HG03045 (cell line): ENCODE measurements at regions not wholly inside any gene's neighbourhood (a gene's known extent, or its start where the extent isn't known, plus 50 kb on each side); places are given as distances from the start of the nearest gene placed in this dataset.
"Not testable (repeated sequence)": the region's sequence is repeated elsewhere in the genome, so short reads cannot be mapped to it uniquely, and the experiment has no call there.

Source experiments
- ATAC-seq: cut with Tn5 transposase; IDR thresholded peaks from one replicate; pipeline ENCODE4 v1.9.1; 2021; ENCODE audit warnings: mild to moderate bottlenecking, moderate library complexity; ENCODE audit not compliant: unreplicated experiment

- ATAC-seq: no peak
These were observed 138.6 kb upstream of the AFDN start for GRCh38 chr6:167688123-167688522.

GRCh38 chr6:167689278-167689677 lies 137.4 kb upstream of the AFDN start:
- ATAC-seq: no peak

- no peak for ATAC-seq
These were observed 137.0 kb upstream of the AFDN start for GRCh38 chr6:167689751-167690150.

GRCh38 chr6:167690167-167690922 lies 136.4 kb upstream of the AFDN start:
- ATAC-seq: not testable (repeated sequence)

GRCh38 chr6:167690931-167691330 lies 135.8 kb upstream of the AFDN start:
- no peak for ATAC-seq

GRCh38 chr6:167691533-167692312 lies 135.0 kb upstream of the AFDN start:
- ATAC-seq: no peak

GRCh38 chr6:167693478-167693877 lies 133.2 kb upstream of the AFDN start:
- ATAC-seq: not testable (repeated sequence)

GRCh38 chr6:167695831-167696230 lies 130.9 kb upstream of the AFDN start:
- ATAC-seq: no peak

GRCh38 chr6:167696296-167696695 lies 130.4 kb upstream of the AFDN start:
- ATAC-seq: no peak

GRCh38 chr6:167697316-167697715 lies 129.4 kb upstream of the AFDN start:
- ATAC-seq: no peak

GRCh38 chr6:167698540-167698939 lies 128.2 kb upstream of the AFDN start:
- ATAC-seq: no peak

GRCh38 chr6:167699141-167699931 lies 127.4 kb upstream of the AFDN start:
- peak; percentile 77 for ATAC-seq

- no peak for ATAC-seq
These were observed 126.5 kb upstream of the AFDN start for GRCh38 chr6:167700199-167700598.

GRCh38 chr6:167701010-167701409 lies 125.7 kb upstream of the AFDN start:
- no peak for ATAC-seq

- ATAC-seq: no peak
These were observed 124.4 kb upstream of the AFDN start for GRCh38 chr6:167702241-167702827.

- ATAC-seq: no peak
These were observed 123.4 kb upstream of the AFDN start for GRCh38 chr6:167703347-167703746.

- no peak for ATAC-seq
These were observed 122.9 kb upstream of the AFDN start for GRCh38 chr6:167703781-167704180.

GRCh38 chr6:167704396-167704901 lies 122.3 kb upstream of the AFDN start:
- no peak for ATAC-seq

GRCh38 chr6:167705211-167705750 lies 121.4 kb upstream of the AFDN start:
- no peak for ATAC-seq

GRCh38 chr6:167706313-167707109 lies 120.2 kb upstream of the AFDN start:
- ATAC-seq: peak; percentile 91
